SK-N-SH treated with all-trans-retinoic acid at 6 μM for 48 hours (cell line): ENCODE measurements at regions not wholly inside any gene's neighbourhood (a gene's known extent, or its start where the extent isn't known, plus 50 kb on each side); places are given as distances from the start of the nearest gene placed in this dataset.

Source experiments
- ATAC-seq: fragments of 200-7000 bp; cut with Tn5 transposase; 3 replicates; pipeline ENCODE4 v1.9.1; 2020; ENCODE audit warnings: mild to moderate bottlenecking, moderate library complexity
- ARNTL ChIP-seq: fragments of 450-650 bp; formaldehyde crosslinking; IDR thresholded peaks from 2 replicates; pipeline ENCODE4 v1.5.0; 2020; ENCODE audit warnings: low read depth, mild to moderate bottlenecking, moderate library complexity, borderline replicate concordance
- BACH2 ChIP-seq: fragments of 250-450 bp; sonication (Bioruptor Pico); IDR thresholded peaks from 2 replicates; pipeline ENCODE4 v1.9.0; 2021; ENCODE audit warnings: mild to moderate bottlenecking, borderline replicate concordance
- CSDC2 ChIP-seq: fragments of 250-450 bp; sonication (Bioruptor Pico); IDR thresholded peaks from 2 replicates; pipeline ENCODE4 v1.5.0; 2020; ENCODE audit warnings: mild to moderate bottlenecking, moderate library complexity
- ESRRG ChIP-seq: fragments of 250-450 bp; sonication (Bioruptor Pico); IDR thresholded peaks from 2 replicates; pipeline ENCODE4 v1.6.1; 2021; ENCODE audit warnings: mild to moderate bottlenecking
- GLIS3 ChIP-seq: fragments of 250-450 bp; sonication (Bioruptor Pico); IDR thresholded peaks from 2 replicates; pipeline ENCODE4 v1.5.0; 2020; ENCODE audit warnings: mild to moderate bottlenecking, moderate library complexity
- ISL1 ChIP-seq: fragments of 250-450 bp; sonication (Bioruptor Pico); IDR thresholded peaks from 2 replicates; pipeline ENCODE4 v2.1.2; 2022; ENCODE audit warnings: mild to moderate bottlenecking, moderate library complexity
- OSR1 ChIP-seq: fragments of 250-450 bp; sonication (Bioruptor Pico); IDR thresholded peaks from 2 replicates; pipeline ENCODE4 v1.8.0; 2022; ENCODE audit warnings: moderate library complexity, mild to moderate bottlenecking, inconsistent platforms
- PATZ1 ChIP-seq: fragments of 250-450 bp; sonication (Bioruptor Pico); IDR thresholded peaks from 2 replicates; pipeline ENCODE4 v1.8.0; 2020; ENCODE audit warnings: mild to moderate bottlenecking, moderate library complexity, borderline replicate concordance
- POU6F1 ChIP-seq: fragments of 250-450 bp; sonication (Bioruptor Pico); IDR thresholded peaks from 2 replicates; pipeline ENCODE4 v1.8.0; 2021; ENCODE audit warnings: low read depth, mild to moderate bottlenecking, moderate library complexity, borderline replicate concordance
- RARB ChIP-seq: fragments of 250-450 bp; sonication (Bioruptor Pico); IDR thresholded peaks from 2 replicates; pipeline ENCODE4 v1.8.0; 2021; ENCODE audit warnings: mild to moderate bottlenecking, moderate library complexity
- SNAI2 ChIP-seq: fragments of 250-450 bp; sonication (Bioruptor Pico); IDR thresholded peaks from 2 replicates; pipeline ENCODE4 v1.5.0; 2020; ENCODE audit warnings: mild to moderate bottlenecking, moderate library complexity
- TCF4 ChIP-seq: fragments of 250-450 bp; sonication (Bioruptor Pico); IDR thresholded peaks from 2 replicates; pipeline ENCODE4 v1.8.0; 2021; ENCODE audit warnings: mild to moderate bottlenecking, moderate library complexity, borderline replicate concordance
- TOX ChIP-seq: fragments of 250-450 bp; sonication (Bioruptor Pico); IDR thresholded peaks from 2 replicates; pipeline ENCODE4 v1.8.0; 2021; ENCODE audit warnings: mild to moderate bottlenecking, moderate library complexity, borderline replicate concordance
- TSHZ2 ChIP-seq: fragments of 250-450 bp; sonication (Bioruptor Pico); IDR thresholded peaks from 2 replicates; pipeline ENCODE4 v1.5.0; 2020; ENCODE audit warnings: mild to moderate bottlenecking, moderate library complexity
- ZC3H10 ChIP-seq: fragments of 250-450 bp; sonication (Bioruptor Pico); IDR thresholded peaks from 2 replicates; pipeline ENCODE4 v1.5.1; 2021; ENCODE audit warnings: mild to moderate bottlenecking, moderate library complexity
- ZFP3 ChIP-seq: fragments of 250-450 bp; sonication (Bioruptor Pico); IDR thresholded peaks from 2 replicates; pipeline ENCODE4 v1.5.0; 2020; ENCODE audit warnings: mild to moderate bottlenecking, moderate library complexity
- ZFP30 ChIP-seq: fragments of 450-650 bp; formaldehyde crosslinking; IDR thresholded peaks from 2 replicates; pipeline ENCODE4 v1.5.0; 2022; ENCODE audit warnings: mild to moderate bottlenecking, moderate library complexity
- ZNF565 ChIP-seq: fragments of 450-650 bp; formaldehyde crosslinking; conservative IDR thresholded peaks from 2 replicates; pipeline ENCODE4 v1.5.0; 2020; ENCODE audit warnings: low read depth, mild to moderate bottlenecking, moderate library complexity
- ZNF70 ChIP-seq: fragments of 450-650 bp; formaldehyde crosslinking; IDR thresholded peaks from 2 replicates; pipeline ENCODE4 v1.5.0; 2020; ENCODE audit warnings: mild to moderate bottlenecking, moderate library complexity
- ZNF8 ChIP-seq: fragments of 450-650 bp; formaldehyde crosslinking; IDR thresholded peaks from 2 replicates; pipeline ENCODE4 v1.5.0; 2020; ENCODE audit warnings: mild to moderate bottlenecking, moderate library complexity
- TF ChIP-seq, protein P1 (sequence below): fragments of 250-450 bp; sonication (Bioruptor Pico); IDR thresholded peaks from 2 replicates; pipeline ENCODE4 v1.5.1; 2020; ENCODE audit warnings: low read depth, mild to moderate bottlenecking, moderate library complexity

- TF ChIP-seq ZNF70 (CRISPR knock-in tag) (no peak), PATZ1 (CRISPR knock-in tag) (no peak), ZNF565 (CRISPR knock-in tag) (no peak), ZFP3 (CRISPR knock-in tag) (no peak), ESRRG (CRISPR knock-in tag) (no peak), TOX (CRISPR knock-in tag) (no peak), ARNTL (CRISPR knock-in tag) (no peak), TSHZ2 (0 out of 2 replicates have a peak, but pooled peaks have one; percentile 16), TCF4 (peak; percentile 54; the same call in 1 of the 2 replicates), GLIS3 (CRISPR knock-in tag) (no peak), ZC3H10 (CRISPR knock-in tag) (no peak), RARB (CRISPR knock-in tag) (no peak), SNAI2 (CRISPR knock-in tag) (no peak)
- TF ChIP-seq, protein P1, sequence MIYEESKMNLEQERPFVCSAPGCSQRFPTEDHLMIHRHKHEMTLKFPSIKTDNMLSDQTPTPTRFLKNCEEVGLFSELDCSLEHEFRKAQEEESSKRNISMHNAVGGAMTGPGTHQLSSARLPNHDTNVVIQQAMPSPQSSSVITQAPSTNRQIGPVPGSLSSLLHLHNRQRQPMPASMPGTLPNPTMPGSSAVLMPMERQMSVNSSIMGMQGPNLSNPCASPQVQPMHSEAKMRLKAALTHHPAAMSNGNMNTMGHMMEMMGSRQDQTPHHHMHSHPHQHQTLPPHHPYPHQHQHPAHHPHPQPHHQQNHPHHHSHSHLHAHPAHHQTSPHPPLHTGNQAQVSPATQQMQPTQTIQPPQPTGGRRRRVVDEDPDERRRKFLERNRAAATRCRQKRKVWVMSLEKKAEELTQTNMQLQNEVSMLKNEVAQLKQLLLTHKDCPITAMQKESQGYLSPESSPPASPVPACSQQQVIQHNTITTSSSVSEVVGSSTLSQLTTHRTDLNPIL (CRISPR knock-in tag) = no peak
- TF ChIP-seq, all 23 proteins: peak for 2
- no peak; the same call in 2 of the 3 replicates for ATAC-seq
Measured at GRCh38 chr17:77307479-77308198, 166.9 kb downstream of the SEC14L1 start.

GRCh38 chr17:77308861-77309726 lies 168.3 kb downstream of the SEC14L1 start:
- peak; percentile 82 for ATAC-seq
- no peak for TF ChIP-seq CSDC2
- TF ChIP-seq BACH2 (CRISPR knock-in tag) = no peak
- no peak for TF ChIP-seq ARNTL (CRISPR knock-in tag)
- TF ChIP-seq POU6F1 (CRISPR knock-in tag) = no peak
- TF ChIP-seq ZNF8 = no peak
- peak; percentile 47 for TF ChIP-seq TCF4
- TF ChIP-seq ISL1 (CRISPR knock-in tag) = no peak
- TF ChIP-seq ESRRG (CRISPR knock-in tag) = peak; percentile 46; the same call in 1 of the 2 replicates
- no peak for TF ChIP-seq RARB (CRISPR knock-in tag)
- peak; percentile 11; the same call in 1 of the 2 replicates for TF ChIP-seq ZFP3 (CRISPR knock-in tag)
- TF ChIP-seq ZNF565 (CRISPR knock-in tag) = no peak
- no peak for TF ChIP-seq TOX (CRISPR knock-in tag)
- TF ChIP-seq ZFP30 = no peak
- TF ChIP-seq OSR1 (CRISPR knock-in tag) = no peak

GRCh38 chr17:77310336-77310735 lies 169.6 kb downstream of the SEC14L1 start:
- no peak for ATAC-seq
- TF ChIP-seq TCF4 = no peak
- TF ChIP-seq, protein P1 (CRISPR knock-in tag) = no peak
- no peak for TF ChIP-seq GLIS3 (CRISPR knock-in tag)
- no peak for TF ChIP-seq OSR1 (CRISPR knock-in tag)
- TF ChIP-seq ZC3H10 (CRISPR knock-in tag) = no peak
- no peak for TF ChIP-seq BACH2 (CRISPR knock-in tag)
- no peak for TF ChIP-seq ISL1 (CRISPR knock-in tag)
- no peak for TF ChIP-seq PATZ1 (CRISPR knock-in tag)
- no peak for TF ChIP-seq ZNF8
- TF ChIP-seq TOX (CRISPR knock-in tag) = no peak
- no peak for TF ChIP-seq POU6F1 (CRISPR knock-in tag)
- no peak for TF ChIP-seq CSDC2
- no peak for TF ChIP-seq ZNF565 (CRISPR knock-in tag)
- no peak for TF ChIP-seq ZFP30
